Stromal cell of bone marrow (primary cell): ENCODE measurements at regions not wholly inside any gene's neighbourhood (a gene's known extent, or its start where the extent isn't known, plus 50 kb on each side); places are given as distances from the start of the nearest gene placed in this dataset.

Experiments
- DNase-seq: peaks from one replicate; pipeline ENCODE4 v3.0.0-alpha.2; 2012; ENCODE audit warnings: low read depth

DNA sequence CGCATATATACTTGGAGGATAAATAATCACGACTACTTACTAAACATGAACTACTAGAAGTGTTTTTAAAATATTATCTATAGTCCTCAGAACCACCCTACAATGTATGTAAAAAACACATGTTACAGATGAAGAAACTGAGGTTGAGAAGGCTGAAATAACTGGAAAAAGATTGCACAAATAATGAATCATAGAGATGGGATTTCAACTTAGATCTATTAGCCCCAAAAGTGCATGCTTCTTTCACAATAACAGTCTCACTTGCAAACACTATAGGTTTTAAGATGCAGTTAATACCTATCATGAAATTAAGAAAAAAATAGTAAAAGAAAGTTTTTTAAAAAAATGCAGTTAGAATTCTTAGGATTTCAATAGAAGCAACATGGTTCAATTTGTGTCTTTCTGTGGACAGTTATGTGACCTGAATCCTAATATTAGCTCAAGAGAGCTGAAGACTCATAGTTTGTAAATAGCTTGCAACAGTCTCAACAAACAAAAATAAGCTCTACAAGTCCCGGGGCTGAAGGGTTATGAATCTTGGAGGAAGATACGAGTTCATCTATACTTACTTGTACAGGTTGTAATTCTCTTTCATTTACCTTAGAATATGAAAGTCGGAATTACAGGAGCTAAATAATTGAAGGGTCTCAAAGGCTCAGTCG, 58.6 kb upstream of the NTPCR start:
- DNase-seq: no peak

DNA sequence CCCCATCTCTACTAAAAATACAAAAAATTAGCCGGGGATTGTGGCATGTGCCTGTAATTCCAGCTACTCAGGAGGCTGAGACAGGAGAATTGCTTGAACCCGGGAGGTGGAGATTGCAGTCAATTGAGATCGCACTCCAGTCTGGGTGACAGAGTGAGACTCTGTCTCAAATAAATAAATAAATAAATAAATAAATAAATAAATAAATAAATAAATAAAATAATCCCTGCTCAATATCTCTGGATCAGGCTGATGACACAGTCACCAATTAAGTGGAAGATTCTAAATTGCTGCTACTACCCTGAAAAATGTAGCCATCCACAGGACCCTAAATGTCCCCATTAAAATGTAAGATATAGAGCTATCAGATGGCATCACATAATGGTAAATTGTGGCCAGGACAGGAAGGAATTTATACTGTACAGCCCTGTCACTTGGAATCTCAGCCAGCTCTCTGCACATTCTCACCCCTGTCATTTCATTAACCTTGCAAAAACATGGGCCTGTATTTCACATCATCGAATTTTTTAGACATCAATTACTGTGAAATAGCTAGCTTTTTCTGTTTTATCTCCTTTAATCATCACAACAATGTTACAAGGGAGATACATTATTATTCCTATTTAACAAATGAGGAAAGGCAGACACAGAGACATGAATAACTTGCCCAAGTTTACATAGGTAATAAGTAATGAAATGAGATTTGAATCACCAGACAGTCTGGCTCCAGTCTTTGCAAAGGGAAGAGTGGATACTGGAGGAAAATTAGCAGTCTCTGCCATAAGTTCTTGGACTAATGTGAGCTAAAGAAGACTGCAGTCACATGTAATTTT, 56.7 kb upstream of the NTPCR start:
- DNase-seq: no peak

DNA sequence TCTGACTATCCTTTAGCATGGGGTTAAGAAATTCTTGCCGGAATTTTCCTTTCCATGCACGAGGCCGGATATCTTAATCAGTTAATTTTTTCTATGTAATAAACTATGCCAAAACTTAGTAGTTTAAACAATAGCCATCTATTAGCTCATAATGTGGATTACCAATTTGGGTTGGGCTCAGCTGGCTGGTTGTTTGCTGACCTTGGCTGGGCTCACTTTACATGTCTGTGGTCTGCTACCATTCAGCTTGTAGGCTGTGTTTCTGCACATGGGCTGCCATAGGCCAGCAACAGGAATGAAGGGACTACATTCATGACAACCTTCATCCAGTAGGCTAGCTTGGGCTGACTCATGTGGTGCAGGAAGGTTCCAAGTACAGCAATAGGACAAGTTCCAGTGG, 56.0 kb upstream of the NTPCR start:
- DNase-seq: no peak

DNA sequence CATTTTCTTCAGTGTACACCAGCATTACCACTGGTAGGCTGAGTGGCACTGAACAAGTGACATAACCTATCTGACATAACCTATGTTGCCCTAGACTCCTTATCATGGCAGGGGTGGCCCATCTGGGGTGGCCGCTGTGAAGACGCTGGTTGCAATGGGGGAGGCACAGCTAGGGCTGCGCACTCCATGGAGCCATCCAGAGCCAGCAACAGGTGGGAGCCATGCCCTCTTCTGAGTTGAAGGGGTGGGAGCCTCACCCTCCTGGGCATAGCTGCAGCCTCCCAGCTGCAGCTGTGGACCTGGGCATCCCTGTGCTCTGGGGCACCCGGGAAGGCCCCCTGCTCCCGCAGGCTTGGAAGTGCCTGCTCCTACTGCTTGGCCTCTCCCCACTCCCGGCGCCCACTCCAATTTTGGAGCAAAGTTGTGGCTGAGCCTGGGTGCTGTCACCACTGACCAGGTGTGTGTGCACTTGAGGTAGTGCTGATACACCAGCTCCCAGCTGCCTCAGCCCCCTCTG, 52.4 kb upstream of the NTPCR start:
- no peak for DNase-seq

DNA sequence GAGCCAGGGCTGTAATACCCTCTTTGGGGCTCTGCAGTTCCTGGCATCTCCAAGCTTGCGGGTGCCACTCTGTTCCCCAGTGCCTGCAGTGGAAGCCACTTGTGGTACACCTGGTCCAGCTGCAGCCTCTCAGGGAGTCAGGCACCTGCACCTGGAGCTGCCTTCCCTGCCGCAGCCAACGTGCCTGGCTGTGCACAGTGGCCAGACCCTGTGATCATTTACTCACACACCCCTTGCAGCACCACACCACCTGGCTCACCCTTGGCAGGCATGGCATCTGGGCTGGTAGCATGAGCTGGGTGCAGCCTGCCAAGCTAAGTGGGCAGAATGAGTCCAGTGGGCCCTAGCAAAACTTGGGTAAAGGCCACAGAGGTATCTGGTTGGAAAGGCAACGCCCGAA, 51.1 kb upstream of the NTPCR start:
- DNase-seq: no peak

DNA sequence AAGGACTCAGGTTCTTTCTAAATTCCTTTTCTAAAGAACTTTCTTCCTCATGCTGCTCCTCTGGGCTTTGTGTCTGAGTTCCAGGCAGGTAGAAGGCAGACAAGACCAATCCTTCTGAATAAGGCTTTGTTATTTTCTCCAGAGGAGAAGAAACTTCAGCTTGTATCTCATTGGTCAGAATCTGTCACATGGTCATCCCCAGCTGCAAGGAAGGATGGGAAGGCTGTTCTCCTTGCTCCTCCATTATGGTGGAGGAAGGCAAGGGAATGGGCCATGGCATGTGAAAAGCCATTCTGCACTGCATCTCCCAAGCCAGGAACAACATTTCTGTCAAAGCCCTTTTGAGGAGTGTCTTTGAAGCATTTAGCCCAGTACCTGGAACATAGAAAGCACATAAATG, 50.6 kb upstream of the NTPCR start:
- DNase-seq: no peak
